ENCODE measurements at regions not wholly inside any gene's neighbourhood (a gene's known extent, or its start where the extent isn't known, plus 50 kb on each side); places are given as distances from the start of the nearest gene placed in this dataset.

GRCh38 chr7:37536706-37537105 lies 88.0 kb upstream of the ELMO1 start:
- H3K27me3 ChIP-seq, result no peaks in the 10 kb centered on the region
- no peaks in the 10 kb centered on the region for H3K36me3 ChIP-seq
- no peak overlapping the region for H3K4me3 ChIP-seq (ENCODE audit: low read depth in 1 of 2, low read length in 1 of 2)
- TF ChIP-seq, protein P1, sequence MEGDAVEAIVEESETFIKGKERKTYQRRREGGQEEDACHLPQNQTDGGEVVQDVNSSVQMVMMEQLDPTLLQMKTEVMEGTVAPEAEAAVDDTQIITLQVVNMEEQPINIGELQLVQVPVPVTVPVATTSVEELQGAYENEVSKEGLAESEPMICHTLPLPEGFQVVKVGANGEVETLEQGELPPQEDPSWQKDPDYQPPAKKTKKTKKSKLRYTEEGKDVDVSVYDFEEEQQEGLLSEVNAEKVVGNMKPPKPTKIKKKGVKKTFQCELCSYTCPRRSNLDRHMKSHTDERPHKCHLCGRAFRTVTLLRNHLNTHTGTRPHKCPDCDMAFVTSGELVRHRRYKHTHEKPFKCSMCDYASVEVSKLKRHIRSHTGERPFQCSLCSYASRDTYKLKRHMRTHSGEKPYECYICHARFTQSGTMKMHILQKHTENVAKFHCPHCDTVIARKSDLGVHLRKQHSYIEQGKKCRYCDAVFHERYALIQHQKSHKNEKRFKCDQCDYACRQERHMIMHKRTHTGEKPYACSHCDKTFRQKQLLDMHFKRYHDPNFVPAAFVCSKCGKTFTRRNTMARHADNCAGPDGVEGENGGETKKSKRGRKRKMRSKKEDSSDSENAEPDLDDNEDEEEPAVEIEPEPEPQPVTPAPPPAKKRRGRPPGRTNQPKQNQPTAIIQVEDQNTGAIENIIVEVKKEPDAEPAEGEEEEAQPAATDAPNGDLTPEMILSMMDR (IDR thresholded peaks at IDR 0.05), result no peak
- H3K9me3 ChIP-seq, result no peaks in the 10 kb centered on the region
- no peaks in the 10 kb centered on the region for H3K4me1 ChIP-seq (ENCODE audit: control insufficient read depth in 1 of 2, insufficient read depth in 1 of 2, low read depth in 1 of 2, low read length in 1 of 2)
- no peak overlapping the region for H3K27ac ChIP-seq

- H3K27me3 ChIP-seq, result no peaks in the 10 kb centered on the region
- no peak overlapping the region for H3K27ac ChIP-seq
- H3K9me3 ChIP-seq, result no peaks in the 10 kb centered on the region
- H3K36me3 ChIP-seq, result no peaks in the 10 kb centered on the region
- no peak overlapping the region for H3K4me3 ChIP-seq (ENCODE audit: low read depth in 1 of 2, low read length in 1 of 2)
- TF ChIP-seq, protein P1 (IDR thresholded peaks at IDR 0.05), result no peak
- no peaks in the 10 kb centered on the region for H3K4me1 ChIP-seq (ENCODE audit: control insufficient read depth in 1 of 2, insufficient read depth in 1 of 2, low read depth in 1 of 2, low read length in 1 of 2)
These were observed 88.8 kb upstream of the ELMO1 start for GRCh38 chr7:37537439-37537838.

- Histone ChIP-seq H3K27me3 (no peaks in the 10 kb centered on the region), H3K9me3 (no peaks in the 10 kb centered on the region), H3K4me1 (ENCODE audit: control insufficient read depth in 1 of 2, insufficient read depth in 1 of 2, low read depth in 1 of 2, low read length in 1 of 2) (no peaks in the 10 kb centered on the region), H3K27ac (no peak overlapping the region), H3K4me3 (ENCODE audit: low read depth in 1 of 2, low read length in 1 of 2) (no peak overlapping the region), H3K36me3 (no peaks in the 10 kb centered on the region)
- TF ChIP-seq, protein P1 (IDR thresholded peaks at IDR 0.05), result no peak
These were observed 90.3 kb upstream of the ELMO1 start for GRCh38 chr7:37538945-37539344.

- Histone ChIP-seq H3K27ac (no peak overlapping the region), H3K4me1 (ENCODE audit: control insufficient read depth in 1 of 2, insufficient read depth in 1 of 2, low read depth in 1 of 2, low read length in 1 of 2) (no peaks in the 10 kb centered on the region), H3K36me3 (no peaks in the 10 kb centered on the region), H3K27me3 (no peaks in the 10 kb centered on the region), H3K9me3 (no peaks in the 10 kb centered on the region), H3K4me3 (ENCODE audit: low read depth in 1 of 2, low read length in 1 of 2) (no peak overlapping the region)
- TF ChIP-seq, protein P1 (IDR thresholded peaks at IDR 0.05), result no peak
These were observed 92.3 kb upstream of the ELMO1 start for GRCh38 chr7:37540917-37541316.

GRCh38 chr7:37541810-37542443 lies 93.3 kb upstream of the ELMO1 start:
- H3K4me3 ChIP-seq (ENCODE audit: low read depth in 1 of 2, low read length in 1 of 2), result no peak overlapping the region
- H3K9me3 ChIP-seq, result no peaks in the 10 kb centered on the region
- H3K36me3 ChIP-seq, result no peaks in the 10 kb centered on the region
- H3K4me1 ChIP-seq (ENCODE audit: control insufficient read depth in 1 of 2, insufficient read depth in 1 of 2, low read depth in 1 of 2, low read length in 1 of 2), result no peaks in the 10 kb centered on the region
- no peak overlapping the region for H3K27ac ChIP-seq
- no peaks in the 10 kb centered on the region for H3K27me3 ChIP-seq
- TF ChIP-seq, protein P1 (IDR thresholded peaks at IDR 0.05), result no peak

Measured in neutrophil (primary cell).